Epithelial cell of proximal tubule (primary cell): ENCODE measurements at regions not wholly inside any gene's neighbourhood (a gene's known extent, or its start where the extent isn't known, plus 50 kb on each side); places are given as distances from the start of the nearest gene placed in this dataset.

Source experiments
- DNase-seq: peaks from one replicate; pipeline ENCODE4 v3.0.0-alpha.2; 2011; ENCODE audit warnings: low read depth
- H3K4me3 ChIP-seq: 2 replicates; pipeline ENCODE4 v1.5.1; 2011; ENCODE audit warnings: low read depth, mild to moderate bottlenecking, low read length
- CTCF ChIP-seq: conservative IDR thresholded peaks from 2 replicates; pipeline ENCODE4 v1.5.1; 2012; ENCODE audit warnings: low read depth, mild to moderate bottlenecking, low read length

- DNase-seq: no peak
- H3K4me3 ChIP-seq: no peak overlapping the region
- no peak for TF ChIP-seq CTCF
Observed at GRCh38 chr5:4383102-4383501, 757.0 kb upstream of the ADAMTS16 start.

GRCh38 chr5:4383518-4384198 lies 756.5 kb upstream of the ADAMTS16 start:
- no peak for DNase-seq
- TF ChIP-seq CTCF: no peak
- no peak overlapping the region for H3K4me3 ChIP-seq

- no peak for DNase-seq
- no peak for TF ChIP-seq CTCF
- H3K4me3 ChIP-seq: no peak overlapping the region
Observed at GRCh38 chr5:4384649-4385048, 755.5 kb upstream of the ADAMTS16 start.

- no peak for TF ChIP-seq CTCF
- no peak overlapping the region for H3K4me3 ChIP-seq
- no peak for DNase-seq
Observed at GRCh38 chr5:4386152-4386551, 754.0 kb upstream of the ADAMTS16 start.

GRCh38 chr5:4387290-4387689 lies 752.8 kb upstream of the ADAMTS16 start:
- TF ChIP-seq CTCF: no peak
- H3K4me3 ChIP-seq: no peak overlapping the region
- DNase-seq: no peak

- TF ChIP-seq CTCF: no peak
- no peak overlapping the region for H3K4me3 ChIP-seq
- no peak for DNase-seq
Observed at GRCh38 chr5:4395752-4396151, 744.4 kb upstream of the ADAMTS16 start.

- no peak for TF ChIP-seq CTCF
- no peak for DNase-seq
- H3K4me3 ChIP-seq: no peak overlapping the region
Observed at GRCh38 chr5:4405614-4406219, 734.4 kb upstream of the ADAMTS16 start.
